Prostate gland (tissue), 2 donors: ENCODE measurements at regions not wholly inside any gene's neighbourhood (a gene's known extent, or its start where the extent isn't known, plus 50 kb on each side); places are given as distances from the start of the nearest gene placed in this dataset.

Experiments used
- POLR2A ChIP-seq: fragments of 450-650 bp; IDR thresholded peaks from one replicate; pipeline ENCODE4 v1.6.1; 2016; ENCODE audit warnings: antibody characterized with exemption, mild to moderate bottlenecking
- POLR2AphosphoS5 ChIP-seq: sonication (generic); formaldehyde crosslinking; IDR thresholded peaks from one replicate; pipeline ENCODE4 v1.6.1; 2017; ENCODE audit warnings: antibody characterized with exemption
- TF ChIP-seq, protein P1 (sequence below), 4 experiments: fragments of 200-600 bp in 2 of 4; fragments of 450-650 bp in 2 of 4; sonication (generic) in 2 of 4; IDR thresholded peaks; 1 replicate in 3 of 4; 2 replicates in 1 of 4; pipeline ENCODE4 v1.5.1; 2016 to 2019; ENCODE audit warnings: antibody characterized with exemption in 4 of 4, mild to moderate bottlenecking in 2 of 4, moderate library complexity in 2 of 4

GRCh38 chr7:131032786-131033185 lies 294.9 kb upstream of the MKLN1 start:
- TF ChIP-seq, protein P1, sequence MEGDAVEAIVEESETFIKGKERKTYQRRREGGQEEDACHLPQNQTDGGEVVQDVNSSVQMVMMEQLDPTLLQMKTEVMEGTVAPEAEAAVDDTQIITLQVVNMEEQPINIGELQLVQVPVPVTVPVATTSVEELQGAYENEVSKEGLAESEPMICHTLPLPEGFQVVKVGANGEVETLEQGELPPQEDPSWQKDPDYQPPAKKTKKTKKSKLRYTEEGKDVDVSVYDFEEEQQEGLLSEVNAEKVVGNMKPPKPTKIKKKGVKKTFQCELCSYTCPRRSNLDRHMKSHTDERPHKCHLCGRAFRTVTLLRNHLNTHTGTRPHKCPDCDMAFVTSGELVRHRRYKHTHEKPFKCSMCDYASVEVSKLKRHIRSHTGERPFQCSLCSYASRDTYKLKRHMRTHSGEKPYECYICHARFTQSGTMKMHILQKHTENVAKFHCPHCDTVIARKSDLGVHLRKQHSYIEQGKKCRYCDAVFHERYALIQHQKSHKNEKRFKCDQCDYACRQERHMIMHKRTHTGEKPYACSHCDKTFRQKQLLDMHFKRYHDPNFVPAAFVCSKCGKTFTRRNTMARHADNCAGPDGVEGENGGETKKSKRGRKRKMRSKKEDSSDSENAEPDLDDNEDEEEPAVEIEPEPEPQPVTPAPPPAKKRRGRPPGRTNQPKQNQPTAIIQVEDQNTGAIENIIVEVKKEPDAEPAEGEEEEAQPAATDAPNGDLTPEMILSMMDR (IDR thresholded peaks at IDR 0.05): no peak
- TF ChIP-seq POLR2A (no peak), POLR2AphosphoS5 (no peak)
